Prostate gland (tissue), 2 donors: ENCODE measurements at regions not wholly inside any gene's neighbourhood (a gene's known extent, or its start where the extent isn't known, plus 50 kb on each side); places are given as distances from the start of the nearest gene placed in this dataset.

Experiments used
- DNase-seq: peaks from one replicate; pipeline ENCODE4 v3.0.0-alpha.2; 2019; ENCODE audit warnings: low spot score
- H3K27ac ChIP-seq, 2 donors: fragments of 200-600 bp; sonication (generic); 2 replicates each; pipeline ENCODE4 v1.5.1; 2017 to 2019
- H3K27me3 ChIP-seq: fragments of 200-600 bp; sonication (generic); replicated peaks from 2 replicates; pipeline ENCODE4 v1.5.1; 2019; ENCODE audit not compliant: insufficient read depth
- H3K36me3 ChIP-seq, 2 donors: fragments of 200-600 bp; sonication (generic); 1 replicate in 1 of 2; 2 replicates in 1 of 2; pipeline versions ENCODE4 v1.5.1 to v1.8.1; 2017 to 2019
- H3K4me1 ChIP-seq: fragments of 200-600 bp; sonication (generic); replicated peaks from 2 replicates; pipeline ENCODE4 v1.5.1; 2019
- H3K4me3 ChIP-seq, 2 donors: fragments of 200-600 bp; sonication (generic); 2 replicates each; pipeline ENCODE4 v1.5.1; 2017 to 2019
- H3K9me3 ChIP-seq: fragments of 200-600 bp; sonication (generic); 2 replicates; pipeline ENCODE4 v1.5.1; 2017
- POLR2A ChIP-seq: fragments of 450-650 bp; IDR thresholded peaks from one replicate; pipeline ENCODE4 v1.6.1; 2016; ENCODE audit warnings: antibody characterized with exemption, mild to moderate bottlenecking
- POLR2AphosphoS5 ChIP-seq: sonication (generic); formaldehyde crosslinking; IDR thresholded peaks from one replicate; pipeline ENCODE4 v1.6.1; 2017; ENCODE audit warnings: antibody characterized with exemption
- WGBS: methylation state at CpG from one replicate; pipeline ENCODE4 v1.1.5; 2018; 5-methylcytosine and 5-hydroxymethylcytosine counted together
- intact Hi-C: fragments of 100-400 bp; cut with DNase I; formaldehyde crosslinking; loops from one replicate; pipeline ENCODE4 v1.14.2; 2022
- TF ChIP-seq, protein P1 (sequence below), 4 experiments: fragments of 200-600 bp in 2 of 4; fragments of 450-650 bp in 2 of 4; sonication (generic) in 2 of 4; IDR thresholded peaks; 1 replicate in 3 of 4; 2 replicates in 1 of 4; pipeline ENCODE4 v1.5.1; 2016 to 2019; ENCODE audit warnings: antibody characterized with exemption in 4 of 4, mild to moderate bottlenecking in 2 of 4, moderate library complexity in 2 of 4

DNA sequence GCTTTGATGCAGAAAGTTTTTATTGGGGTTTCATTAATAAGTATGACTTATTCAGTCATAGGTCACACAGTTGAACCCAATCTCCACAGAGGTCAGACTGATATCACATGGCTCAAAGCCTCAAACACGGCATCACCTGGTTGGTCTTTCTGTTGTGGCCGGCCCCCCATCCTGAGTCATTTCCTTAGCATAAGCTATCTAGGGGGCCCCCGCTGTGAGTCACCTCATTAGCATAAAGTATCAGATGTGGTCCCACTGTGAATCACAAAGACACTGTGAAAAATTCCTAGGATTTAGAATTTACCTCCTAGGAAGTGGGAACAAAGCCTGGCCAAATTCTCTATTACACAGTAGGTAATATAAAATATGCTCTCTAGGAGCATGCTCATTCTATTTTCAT lies 502.2 kb downstream of the PYDC2 start:
- H3K36me3 ChIP-seq = no peaks in the 10 kb centered on the region

DNA sequence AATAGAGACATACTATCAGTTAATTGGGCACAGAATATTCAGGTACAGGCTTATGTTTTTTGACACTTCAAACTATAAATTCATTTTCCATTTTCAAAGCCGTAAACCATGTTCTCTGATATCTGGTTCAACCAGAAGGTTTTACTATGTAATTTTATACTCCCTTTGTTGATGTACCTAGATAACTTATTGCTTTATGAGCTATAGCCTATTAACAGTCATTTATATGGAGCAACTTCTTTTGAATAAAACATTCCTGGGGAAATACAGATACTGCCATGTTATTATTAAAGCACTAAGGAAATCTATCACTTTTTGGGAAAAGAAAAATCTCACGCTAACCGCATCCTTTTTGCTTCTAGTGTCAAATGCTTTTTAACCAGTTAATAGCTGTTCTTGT lies 505.6 kb downstream of the PYDC2 start:
- Histone ChIP-seq H3K27me3 (no peaks in the 10 kb centered on the region), H3K27ac (no peak overlapping the region), H3K4me3 (no peak overlapping the region), H3K4me1 (no peaks in the 10 kb centered on the region), H3K36me3 (no peaks in the 10 kb centered on the region), H3K9me3 (no peaks in the 10 kb centered on the region)
- no peak for DNase-seq
- intact Hi-C loops = no loop called here
- TF ChIP-seq POLR2A (no peak), POLR2AphosphoS5 (no peak)
- TF ChIP-seq, protein P1, sequence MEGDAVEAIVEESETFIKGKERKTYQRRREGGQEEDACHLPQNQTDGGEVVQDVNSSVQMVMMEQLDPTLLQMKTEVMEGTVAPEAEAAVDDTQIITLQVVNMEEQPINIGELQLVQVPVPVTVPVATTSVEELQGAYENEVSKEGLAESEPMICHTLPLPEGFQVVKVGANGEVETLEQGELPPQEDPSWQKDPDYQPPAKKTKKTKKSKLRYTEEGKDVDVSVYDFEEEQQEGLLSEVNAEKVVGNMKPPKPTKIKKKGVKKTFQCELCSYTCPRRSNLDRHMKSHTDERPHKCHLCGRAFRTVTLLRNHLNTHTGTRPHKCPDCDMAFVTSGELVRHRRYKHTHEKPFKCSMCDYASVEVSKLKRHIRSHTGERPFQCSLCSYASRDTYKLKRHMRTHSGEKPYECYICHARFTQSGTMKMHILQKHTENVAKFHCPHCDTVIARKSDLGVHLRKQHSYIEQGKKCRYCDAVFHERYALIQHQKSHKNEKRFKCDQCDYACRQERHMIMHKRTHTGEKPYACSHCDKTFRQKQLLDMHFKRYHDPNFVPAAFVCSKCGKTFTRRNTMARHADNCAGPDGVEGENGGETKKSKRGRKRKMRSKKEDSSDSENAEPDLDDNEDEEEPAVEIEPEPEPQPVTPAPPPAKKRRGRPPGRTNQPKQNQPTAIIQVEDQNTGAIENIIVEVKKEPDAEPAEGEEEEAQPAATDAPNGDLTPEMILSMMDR (IDR thresholded peaks at IDR 0.05) = no peak
- WGBS = 13% methylated on average over 3 of the region's 3 CpGs

More for the DNA sequence above, 502.2 kb downstream of the PYDC2 start:
- Histone ChIP-seq H3K9me3 (no peaks in the 10 kb centered on the region), H3K4me1 (no peaks in the 10 kb centered on the region), H3K27ac (no peak overlapping the region), H3K4me3 (no peak overlapping the region), H3K27me3 (no peaks in the 10 kb centered on the region)
- TF ChIP-seq, protein P1 (IDR thresholded peaks at IDR 0.05) = no peak
- no peak for TF ChIP-seq POLR2AphosphoS5
- WGBS = 96% methylated on average over 3 of the region's 3 CpGs
- intact Hi-C loops = no loop called here
- DNase-seq = no peak

DNA sequence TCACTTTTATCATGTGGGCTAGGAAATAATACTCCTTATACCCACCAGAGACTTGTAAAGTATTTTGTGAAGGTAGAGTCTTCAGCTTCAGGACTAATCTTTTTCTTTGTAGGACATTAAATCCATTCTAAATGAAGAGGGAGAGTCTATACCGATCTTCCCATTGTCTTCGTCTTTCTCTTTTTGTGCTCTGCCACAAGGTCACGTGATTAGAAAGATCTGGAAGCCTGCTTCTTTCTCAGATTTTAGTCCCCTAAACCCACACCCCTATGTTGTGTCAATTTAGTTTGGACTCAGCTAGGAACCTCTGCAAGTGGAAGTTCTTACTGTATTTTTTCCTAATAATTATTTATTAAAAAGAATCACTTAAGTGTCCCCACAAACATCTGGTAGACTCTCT lies 507.3 kb downstream of the PYDC2 start:
- no peaks in the 10 kb centered on the region for H3K36me3 ChIP-seq
- H3K27ac ChIP-seq = no peak overlapping the region
- H3K4me3 ChIP-seq = no peak overlapping the region
- intact Hi-C loops = no loop called here
- H3K4me1 ChIP-seq = no peaks in the 10 kb centered on the region
- TF ChIP-seq POLR2A = no peak
- no peaks in the 10 kb centered on the region for H3K9me3 ChIP-seq
- DNase-seq = no peak
- H3K27me3 ChIP-seq = no peaks in the 10 kb centered on the region
- WGBS = 58% methylated on average over 3 of the region's 3 CpGs

DNA sequence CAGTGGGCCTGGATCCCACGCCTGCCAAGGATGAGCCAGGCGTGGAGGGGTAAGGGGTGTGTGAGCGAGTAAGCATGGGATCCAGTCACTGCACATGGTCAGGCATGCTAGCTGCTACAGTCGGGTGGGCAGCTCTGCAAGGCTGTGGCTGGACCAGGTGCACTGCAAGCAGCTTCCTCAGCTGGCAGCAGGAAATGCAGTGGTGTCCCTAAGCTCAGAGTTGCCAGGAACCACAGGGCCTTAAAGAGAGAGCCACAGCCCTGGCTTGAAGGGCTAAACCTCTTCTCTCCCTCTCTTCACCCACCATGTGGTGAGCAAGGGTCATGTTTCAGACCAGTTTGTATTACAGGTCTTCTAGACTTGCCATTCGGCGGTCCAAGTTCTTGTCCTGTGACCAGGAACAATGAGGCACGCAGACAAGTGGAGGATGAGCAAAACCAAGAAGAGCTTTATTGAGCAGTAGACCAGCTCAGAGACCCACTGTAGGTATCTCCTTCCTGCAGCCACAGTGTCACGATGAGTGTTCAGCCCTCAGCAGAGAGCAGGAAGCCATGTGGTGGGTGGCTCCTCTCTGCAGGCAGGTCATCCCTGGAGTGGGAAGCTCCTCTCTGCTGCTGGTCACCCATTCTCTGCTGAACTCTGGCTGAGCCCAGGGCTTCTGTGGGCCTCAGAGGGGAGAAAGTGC lies 511.9 kb downstream of the PYDC2 start:
- DNase-seq = no peak
- TF ChIP-seq POLR2AphosphoS5 (no peak), POLR2A (no peak)
- TF ChIP-seq, protein P1 (IDR thresholded peaks at IDR 0.05) = no peak
- WGBS = 98% methylated on average over 8 of the region's 8 CpGs
- Histone ChIP-seq H3K4me3 (no peak overlapping the region), H3K27me3 (no peaks in the 10 kb centered on the region), H3K4me1 (no peaks in the 10 kb centered on the region), H3K36me3 (no peaks in the 10 kb centered on the region), H3K9me3 (no peaks in the 10 kb centered on the region), H3K27ac (no peak overlapping the region)
- intact Hi-C loops = no loop called here

DNA sequence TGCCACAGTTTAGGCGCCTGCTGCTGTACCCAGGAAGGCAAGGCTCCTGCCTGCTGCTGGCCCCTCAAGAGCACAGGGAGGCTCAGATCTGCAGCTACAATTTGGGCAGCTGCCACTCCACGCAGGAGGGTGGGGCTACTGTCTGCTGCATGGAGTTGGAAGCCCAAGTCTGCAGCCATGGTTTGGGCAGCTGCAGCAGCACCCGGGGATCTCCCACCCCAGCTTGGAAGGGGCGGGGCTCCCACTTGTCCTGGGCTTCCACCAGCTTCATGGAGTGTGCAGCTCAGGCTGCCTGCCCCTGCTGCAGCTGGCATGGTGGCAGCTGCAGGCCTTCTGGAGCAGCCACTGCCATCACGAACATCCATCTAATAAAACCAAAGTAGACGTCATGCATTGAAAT lies 512.9 kb downstream of the PYDC2 start:
- DNase-seq = no peak
- 65% methylated on average over 6 of the region's 6 CpGs for WGBS
- intact Hi-C loops = no loop called here
- no peaks in the 10 kb centered on the region for H3K36me3 ChIP-seq
- H3K27ac ChIP-seq = no peak overlapping the region
- H3K9me3 ChIP-seq = no peaks in the 10 kb centered on the region
- H3K4me3 ChIP-seq = no peak overlapping the region
- H3K4me1 ChIP-seq = no peaks in the 10 kb centered on the region
- no peak for TF ChIP-seq POLR2AphosphoS5
- no peaks in the 10 kb centered on the region for H3K27me3 ChIP-seq

DNA sequence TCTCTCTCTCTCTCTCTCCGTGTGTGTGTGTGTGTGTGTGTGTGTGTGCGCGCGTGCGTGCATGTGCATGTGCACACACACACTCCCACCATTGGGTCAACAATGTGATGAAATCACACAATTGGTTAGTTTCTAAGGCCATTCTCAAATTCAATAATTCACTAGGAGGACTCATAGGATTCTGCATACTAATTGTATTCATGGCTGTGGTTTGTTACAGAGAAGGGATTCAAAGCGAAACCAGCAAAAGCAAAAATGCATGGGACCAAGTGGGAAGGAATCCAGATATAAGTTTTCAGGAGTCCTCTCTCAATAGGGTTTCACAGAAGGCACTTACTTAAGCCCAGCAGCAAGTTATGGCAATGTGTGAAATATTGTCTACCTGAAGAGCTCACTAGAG lies 515.0 kb downstream of the PYDC2 start:
- Histone ChIP-seq H3K4me1 (no peaks in the 10 kb centered on the region), H3K9me3 (no peaks in the 10 kb centered on the region), H3K27ac (no peak overlapping the region), H3K36me3 (no peaks in the 10 kb centered on the region), H3K27me3 (no peaks in the 10 kb centered on the region), H3K4me3 (no peak overlapping the region)
- 61% methylated on average over 6 of the region's 6 CpGs for WGBS
- DNase-seq = no peak
- TF ChIP-seq, protein P1 (IDR thresholded peaks at IDR 0.05) = no peak
- TF ChIP-seq POLR2AphosphoS5 (no peak), POLR2A (no peak)
- intact Hi-C loops = no loop called here
